ENCODE measurements at regions not wholly inside any gene's neighbourhood (a gene's known extent, or its start where the extent isn't known, plus 50 kb on each side); places are given as distances from the start of the nearest gene placed in this dataset.

DNA sequence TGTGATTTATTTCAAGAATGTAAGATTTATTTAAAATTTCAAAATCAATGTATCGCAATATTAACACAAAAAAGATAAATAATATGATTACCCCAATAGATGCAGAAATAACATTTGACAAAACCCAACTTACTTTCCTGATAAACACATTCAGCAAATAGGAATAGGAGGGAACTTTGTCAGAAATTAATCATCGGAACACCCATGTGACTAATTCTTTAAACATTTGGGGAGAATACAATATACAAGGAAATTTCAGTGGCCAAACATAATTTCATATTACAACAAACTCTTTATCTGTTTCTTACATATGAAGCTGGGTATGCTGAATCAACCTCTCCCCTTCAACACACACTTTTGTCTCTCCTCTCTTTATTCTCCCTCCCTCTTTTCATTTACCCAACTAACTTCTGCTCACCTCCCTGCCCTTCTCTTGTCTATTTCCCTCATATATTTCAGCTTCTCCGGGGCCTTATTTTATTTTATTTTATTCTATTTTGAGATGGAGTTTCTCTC, 309.6 kb upstream of the CNTNAP5 start:
- no peaks in the 10 kb centered on the region for H3K4me1 ChIP-seq
- H3K4me3 ChIP-seq (ENCODE audit: low read depth, low read length) = no peak overlapping the region
- no peak for DNase-seq
- no peaks in the 10 kb centered on the region for H3K36me3 ChIP-seq
- H3K9me3 ChIP-seq = no peaks in the 10 kb centered on the region
- TF ChIP-seq, protein P1, sequence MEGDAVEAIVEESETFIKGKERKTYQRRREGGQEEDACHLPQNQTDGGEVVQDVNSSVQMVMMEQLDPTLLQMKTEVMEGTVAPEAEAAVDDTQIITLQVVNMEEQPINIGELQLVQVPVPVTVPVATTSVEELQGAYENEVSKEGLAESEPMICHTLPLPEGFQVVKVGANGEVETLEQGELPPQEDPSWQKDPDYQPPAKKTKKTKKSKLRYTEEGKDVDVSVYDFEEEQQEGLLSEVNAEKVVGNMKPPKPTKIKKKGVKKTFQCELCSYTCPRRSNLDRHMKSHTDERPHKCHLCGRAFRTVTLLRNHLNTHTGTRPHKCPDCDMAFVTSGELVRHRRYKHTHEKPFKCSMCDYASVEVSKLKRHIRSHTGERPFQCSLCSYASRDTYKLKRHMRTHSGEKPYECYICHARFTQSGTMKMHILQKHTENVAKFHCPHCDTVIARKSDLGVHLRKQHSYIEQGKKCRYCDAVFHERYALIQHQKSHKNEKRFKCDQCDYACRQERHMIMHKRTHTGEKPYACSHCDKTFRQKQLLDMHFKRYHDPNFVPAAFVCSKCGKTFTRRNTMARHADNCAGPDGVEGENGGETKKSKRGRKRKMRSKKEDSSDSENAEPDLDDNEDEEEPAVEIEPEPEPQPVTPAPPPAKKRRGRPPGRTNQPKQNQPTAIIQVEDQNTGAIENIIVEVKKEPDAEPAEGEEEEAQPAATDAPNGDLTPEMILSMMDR (IDR thresholded peaks at IDR 0.05; ENCODE audit: low read depth, low read length) = no peak
- no peaks in the 10 kb centered on the region for H3K27me3 ChIP-seq

DNA sequence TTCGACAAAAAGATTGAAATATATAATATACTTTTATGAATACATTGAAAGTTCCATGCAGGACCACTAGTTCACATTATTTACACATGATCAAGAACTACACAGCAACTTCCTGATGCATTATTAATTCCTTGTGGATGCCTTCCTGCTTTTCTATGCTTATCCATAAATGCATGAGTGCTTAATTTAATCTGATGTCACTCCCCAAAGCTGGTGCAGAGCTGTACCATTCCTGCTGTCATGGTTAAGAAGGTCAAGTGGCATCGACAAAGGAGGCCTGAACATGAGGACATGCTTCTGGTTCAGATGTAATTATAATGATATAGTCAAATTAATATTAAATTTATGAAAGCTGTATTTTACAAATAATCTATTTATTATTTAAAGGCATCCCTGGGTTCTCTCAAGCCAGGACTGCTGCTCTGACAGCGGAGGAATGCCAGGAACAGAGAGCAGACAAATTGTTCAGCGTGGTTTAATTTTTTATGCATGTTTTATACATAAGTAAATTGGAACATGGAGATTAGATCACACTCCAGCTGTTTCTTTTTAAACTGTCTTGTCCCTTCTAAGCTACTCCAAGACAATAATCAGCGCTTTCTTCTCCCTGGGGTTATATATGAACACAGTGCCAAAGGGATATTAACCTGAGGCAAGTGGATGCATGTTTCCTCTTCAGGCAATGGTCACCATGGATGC, 307.3 kb upstream of the CNTNAP5 start:
- peak; percentile 15 for DNase-seq
- H3K36me3 ChIP-seq = no peaks in the 10 kb centered on the region
- H3K4me3 ChIP-seq (ENCODE audit: low read depth, low read length) = no peak overlapping the region
- TF ChIP-seq, protein P1 (IDR thresholded peaks at IDR 0.05; ENCODE audit: low read depth, low read length) = no peak
- no peaks in the 10 kb centered on the region for H3K9me3 ChIP-seq
- no peaks in the 10 kb centered on the region for H3K4me1 ChIP-seq
- no peaks in the 10 kb centered on the region for H3K27me3 ChIP-seq

DNA sequence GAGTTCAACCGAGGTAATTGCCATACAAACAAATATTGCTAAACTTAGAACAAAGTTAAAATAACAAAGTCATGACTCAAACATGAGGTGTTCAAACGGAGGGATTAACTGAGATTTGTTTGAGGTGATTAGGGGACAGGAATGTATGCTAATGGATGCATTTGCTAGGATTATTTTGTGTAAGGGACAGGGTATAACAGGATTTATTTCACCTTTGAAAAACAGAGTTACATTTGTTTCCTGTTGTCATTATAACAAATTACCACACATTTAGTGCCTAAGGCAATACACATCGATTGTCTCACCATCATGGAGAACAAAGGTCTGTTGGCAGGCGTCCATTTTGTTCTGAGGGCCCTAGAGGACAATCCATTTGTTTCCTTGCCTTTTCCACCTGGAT, 304.3 kb upstream of the CNTNAP5 start:
- no peaks in the 10 kb centered on the region for H3K9me3 ChIP-seq
- no peaks in the 10 kb centered on the region for H3K36me3 ChIP-seq
- no peak overlapping the region for H3K4me3 ChIP-seq (ENCODE audit: low read depth, low read length)
- H3K4me1 ChIP-seq = no peaks in the 10 kb centered on the region
- H3K27me3 ChIP-seq = no peaks in the 10 kb centered on the region
- peak; percentile 16 for DNase-seq
- TF ChIP-seq, protein P1 (IDR thresholded peaks at IDR 0.05; ENCODE audit: low read depth, low read length) = no peak

DNA sequence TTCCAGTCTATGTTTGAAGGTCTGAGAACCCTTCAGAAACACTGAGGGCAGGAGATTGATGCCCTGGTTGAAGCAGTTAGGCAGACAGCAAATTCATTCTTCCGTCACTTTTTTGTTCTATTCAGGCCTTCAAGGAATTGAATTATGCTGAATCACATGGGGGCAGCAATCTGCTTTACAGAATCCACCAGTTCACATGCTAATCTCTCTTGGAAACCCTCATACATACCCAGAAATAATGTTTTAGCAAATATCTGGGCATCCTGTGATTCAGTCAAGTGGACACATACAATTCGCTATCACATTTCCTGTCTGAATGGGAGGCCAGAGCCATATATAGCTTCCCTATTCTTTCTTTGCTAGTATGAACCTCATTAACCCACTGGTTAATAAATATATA, 301.4 kb upstream of the CNTNAP5 start:
- H3K4me1 ChIP-seq = no peaks in the 10 kb centered on the region
- H3K36me3 ChIP-seq = no peaks in the 10 kb centered on the region
- no peaks in the 10 kb centered on the region for H3K9me3 ChIP-seq
- no peak for DNase-seq
- no peak overlapping the region for H3K4me3 ChIP-seq (ENCODE audit: low read depth, low read length)
- H3K27me3 ChIP-seq = no peaks in the 10 kb centered on the region
- TF ChIP-seq, protein P1 (IDR thresholded peaks at IDR 0.05; ENCODE audit: low read depth, low read length) = no peak

DNA sequence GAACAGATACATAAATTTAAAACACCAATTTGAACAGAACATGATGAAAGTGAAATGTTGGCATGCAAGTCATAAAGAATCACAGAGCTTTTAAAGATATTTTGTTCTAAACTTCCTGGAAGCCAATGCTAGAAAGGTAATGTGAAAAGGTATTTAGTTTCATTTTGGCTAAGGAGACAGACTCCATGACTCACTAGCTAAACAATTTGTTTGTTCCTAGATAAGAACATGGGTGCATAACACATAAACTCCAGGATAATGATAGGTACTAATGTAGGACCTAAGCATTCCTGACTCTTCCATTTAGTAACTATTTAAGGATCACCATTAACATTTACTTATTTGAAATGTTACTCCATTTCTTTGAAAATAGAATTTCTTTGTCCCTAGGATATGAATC, 292.5 kb upstream of the CNTNAP5 start:
- Histone ChIP-seq H3K27me3 (no peaks in the 10 kb centered on the region), H3K9me3 (no peaks in the 10 kb centered on the region), H3K36me3 (no peaks in the 10 kb centered on the region), H3K4me3 (ENCODE audit: low read depth, low read length) (no peak overlapping the region), H3K4me1 (no peaks in the 10 kb centered on the region)
- TF ChIP-seq, protein P1 (IDR thresholded peaks at IDR 0.05; ENCODE audit: low read depth, low read length) = no peak
- DNase-seq = no peak

DNA sequence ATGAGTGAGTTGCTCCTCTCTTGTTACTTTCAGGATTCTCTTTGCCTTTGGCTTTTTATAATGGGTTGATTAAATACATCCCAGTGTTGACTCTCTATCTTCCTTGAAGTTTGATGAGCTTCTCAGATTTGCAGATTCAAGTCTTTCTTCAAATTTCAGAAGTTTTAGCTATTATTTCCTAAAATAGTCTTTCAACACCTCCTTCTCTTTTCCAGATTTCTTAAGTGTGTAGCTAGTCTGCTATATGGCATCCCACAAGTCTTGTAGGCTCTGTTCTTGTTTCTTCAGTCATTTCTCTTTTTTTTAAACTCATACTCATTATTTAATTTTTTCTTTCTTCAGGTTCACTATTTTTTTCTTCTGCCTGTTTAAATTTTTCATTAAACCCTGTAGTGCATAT, 287.7 kb upstream of the CNTNAP5 start:
- Histone ChIP-seq H3K4me3 (ENCODE audit: low read depth, low read length) (no peak overlapping the region), H3K4me1 (no peaks in the 10 kb centered on the region), H3K27me3 (no peaks in the 10 kb centered on the region), H3K9me3 (no peaks in the 10 kb centered on the region), H3K36me3 (no peaks in the 10 kb centered on the region)
- TF ChIP-seq, protein P1 (IDR thresholded peaks at IDR 0.05; ENCODE audit: low read depth, low read length) = no peak
- DNase-seq = no peak

Data from BE2C (cell line).